ENCODE measurements at regions not wholly inside any gene's neighbourhood (a gene's known extent, or its start where the extent isn't known, plus 50 kb on each side); places are given as distances from the start of the nearest gene placed in this dataset.
"Not testable (repeated sequence)": the region's sequence is repeated elsewhere in the genome, so short reads cannot be mapped to it uniquely, and the experiment has no call there.

DNA sequence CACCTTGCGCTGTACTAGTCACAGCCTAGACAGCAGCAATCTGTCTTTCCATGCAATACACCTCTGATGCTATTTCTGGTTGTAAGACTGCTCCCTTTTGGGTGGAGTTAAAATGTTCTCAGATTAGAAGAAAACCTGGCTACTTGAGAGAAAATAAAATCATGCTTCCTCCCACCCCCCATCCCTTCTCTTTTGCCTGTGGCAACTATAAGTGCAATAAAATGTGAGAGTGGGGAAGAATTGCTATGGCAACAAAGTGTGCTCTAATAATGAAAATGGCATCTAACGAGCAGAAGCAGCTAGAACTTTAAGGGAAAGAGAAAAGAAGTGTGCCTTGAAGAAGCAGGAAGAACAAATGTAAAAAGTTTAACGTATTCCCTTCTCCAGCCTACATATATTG, 464.2 kb upstream of the FSHR start:
- DNase-seq (ENCODE audit: low read depth, low spot score), result no peak
- TF ChIP-seq, protein P1, sequence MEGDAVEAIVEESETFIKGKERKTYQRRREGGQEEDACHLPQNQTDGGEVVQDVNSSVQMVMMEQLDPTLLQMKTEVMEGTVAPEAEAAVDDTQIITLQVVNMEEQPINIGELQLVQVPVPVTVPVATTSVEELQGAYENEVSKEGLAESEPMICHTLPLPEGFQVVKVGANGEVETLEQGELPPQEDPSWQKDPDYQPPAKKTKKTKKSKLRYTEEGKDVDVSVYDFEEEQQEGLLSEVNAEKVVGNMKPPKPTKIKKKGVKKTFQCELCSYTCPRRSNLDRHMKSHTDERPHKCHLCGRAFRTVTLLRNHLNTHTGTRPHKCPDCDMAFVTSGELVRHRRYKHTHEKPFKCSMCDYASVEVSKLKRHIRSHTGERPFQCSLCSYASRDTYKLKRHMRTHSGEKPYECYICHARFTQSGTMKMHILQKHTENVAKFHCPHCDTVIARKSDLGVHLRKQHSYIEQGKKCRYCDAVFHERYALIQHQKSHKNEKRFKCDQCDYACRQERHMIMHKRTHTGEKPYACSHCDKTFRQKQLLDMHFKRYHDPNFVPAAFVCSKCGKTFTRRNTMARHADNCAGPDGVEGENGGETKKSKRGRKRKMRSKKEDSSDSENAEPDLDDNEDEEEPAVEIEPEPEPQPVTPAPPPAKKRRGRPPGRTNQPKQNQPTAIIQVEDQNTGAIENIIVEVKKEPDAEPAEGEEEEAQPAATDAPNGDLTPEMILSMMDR (IDR thresholded peaks at IDR 0.05; ENCODE audit: low read depth, low read length), result no peak
- no peaks in the 10 kb centered on the region for H3K27me3 ChIP-seq (ENCODE audit: control insufficient read depth, insufficient read depth, low read length)
- peaks cover 5% of the 10 kb centered on the region; the same call in 1 of the 2 replicates for H3K9me3 ChIP-seq (ENCODE audit: control insufficient read depth, insufficient read depth, low read length)
- ChIA-PET CTCF (no interaction called here), POLR2A (no interaction called here)
- no peak overlapping the region for H3K4me3 ChIP-seq (ENCODE audit: low read depth, low read length)
- H3K27ac ChIP-seq (ENCODE audit: low read depth, low read length), result no peak overlapping the region

DNA sequence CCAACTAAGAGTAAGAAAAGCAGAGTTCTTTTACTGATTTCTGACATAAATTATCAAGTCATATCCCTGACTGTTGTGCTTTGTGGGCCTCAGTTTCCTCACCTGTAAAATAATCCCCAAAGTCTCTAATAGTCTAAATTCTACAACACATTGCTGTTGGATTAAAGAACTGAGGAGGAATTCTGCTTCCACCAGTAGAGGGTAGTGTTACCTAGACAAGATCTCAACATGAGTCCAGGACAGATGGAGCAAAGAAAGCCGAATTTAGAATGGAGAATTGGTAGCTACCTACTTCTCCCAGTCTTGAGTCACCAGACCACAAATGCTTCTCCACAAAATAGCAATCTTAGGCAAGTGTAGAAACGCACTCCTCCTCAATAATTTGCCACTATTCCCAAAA, 462.5 kb upstream of the FSHR start:
- H3K27me3 ChIP-seq (ENCODE audit: control insufficient read depth, insufficient read depth, low read length), result no peaks in the 10 kb centered on the region
- no peak overlapping the region for H3K4me3 ChIP-seq (ENCODE audit: low read depth, low read length)
- TF ChIP-seq, protein P1 (IDR thresholded peaks at IDR 0.05; ENCODE audit: low read depth, low read length), result no peak
- DNase-seq (ENCODE audit: low read depth, low spot score), result no peak
- POLR2A ChIA-PET, result no interaction called here
- CTCF ChIA-PET, result no interaction called here
- no peak overlapping the region for H3K27ac ChIP-seq (ENCODE audit: low read depth, low read length)
- H3K9me3 ChIP-seq (ENCODE audit: control insufficient read depth, insufficient read depth, low read length), result peaks cover 5% of the 10 kb centered on the region; the same call in 1 of the 2 replicates

DNA sequence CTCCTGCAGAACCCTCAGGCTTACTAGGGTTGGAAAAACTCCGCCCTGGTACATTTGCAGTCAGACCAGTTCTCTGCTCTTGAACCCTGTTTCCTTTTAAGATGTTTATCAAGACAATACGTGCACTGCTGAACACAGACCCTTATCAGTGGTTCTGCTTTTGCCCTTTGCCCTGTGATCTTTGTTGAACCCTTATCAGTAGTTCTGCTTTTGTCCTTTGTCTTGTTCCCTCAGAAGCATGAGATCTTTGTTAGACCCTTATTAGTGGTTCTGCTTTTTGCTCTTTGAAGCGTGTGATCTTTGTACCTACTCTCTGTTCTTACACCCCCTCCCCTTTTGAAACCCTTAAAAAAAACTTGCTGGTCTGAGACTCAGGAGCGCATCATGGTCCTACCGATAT, 457.5 kb upstream of the FSHR start:
- H3K27me3 ChIP-seq (ENCODE audit: control insufficient read depth, insufficient read depth, low read length); H3K27ac ChIP-seq (ENCODE audit: low read depth, low read length); CTCF ChIA-PET; H3K9me3 ChIP-seq (ENCODE audit: control insufficient read depth, insufficient read depth, low read length); DNase-seq (ENCODE audit: low read depth, low spot score); H3K4me3 ChIP-seq (ENCODE audit: low read depth, low read length); POLR2A ChIA-PET: not testable (repeated sequence)

DNA sequence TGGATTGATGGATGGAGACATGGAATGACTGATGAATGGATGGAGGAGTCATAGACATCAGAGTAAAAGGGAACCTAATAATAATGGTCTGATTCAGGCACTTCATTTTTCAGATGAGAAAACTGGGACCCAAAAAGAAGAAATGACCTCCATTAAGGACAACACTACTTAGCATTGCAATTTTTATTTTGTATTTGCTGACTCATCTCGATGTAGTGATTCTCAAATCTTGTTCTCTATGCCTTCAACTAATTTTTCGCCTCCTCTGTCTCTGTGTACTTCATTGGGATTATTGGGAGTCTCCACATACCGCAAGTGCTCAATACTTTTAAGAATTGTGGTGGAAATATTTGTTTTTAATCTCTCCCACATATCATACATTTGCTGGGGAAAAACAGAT, 446.2 kb upstream of the FSHR start:
- ChIA-PET POLR2A (no interaction called here), CTCF (no interaction called here)
- no peak overlapping the region for H3K4me3 ChIP-seq (ENCODE audit: low read depth, low read length)
- H3K9me3 ChIP-seq (ENCODE audit: control insufficient read depth, insufficient read depth, low read length), result no peaks in the 10 kb centered on the region
- no peak overlapping the region for H3K27ac ChIP-seq (ENCODE audit: low read depth, low read length)
- TF ChIP-seq, protein P1 (IDR thresholded peaks at IDR 0.05; ENCODE audit: low read depth, low read length), result no peak
- no peaks in the 10 kb centered on the region for H3K27me3 ChIP-seq (ENCODE audit: control insufficient read depth, insufficient read depth, low read length)
- no peak for DNase-seq (ENCODE audit: low read depth, low spot score)

DNA sequence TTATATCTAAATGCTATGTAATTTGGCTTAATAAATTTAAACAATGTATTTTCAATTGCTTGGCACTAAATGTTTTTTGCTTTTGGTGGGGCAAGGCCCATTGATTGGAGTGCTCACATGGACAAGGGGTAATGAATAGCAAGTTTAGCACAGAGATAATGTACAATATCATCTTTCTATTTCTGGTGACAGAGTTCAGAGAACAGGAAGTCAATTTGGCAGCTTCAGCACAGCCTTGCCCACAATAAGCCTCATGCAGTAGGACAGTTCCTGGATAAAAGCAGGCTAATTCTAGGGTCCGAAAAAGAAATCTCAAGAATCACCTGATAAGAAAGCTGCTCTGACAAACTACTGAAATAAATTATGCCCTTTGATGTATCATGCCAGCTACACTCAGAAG, 443.9 kb upstream of the FSHR start:
- ChIA-PET CTCF (no interaction called here), POLR2A (no interaction called here)
- peaks cover 11% of the 10 kb centered on the region for H3K9me3 ChIP-seq (ENCODE audit: control insufficient read depth, insufficient read depth, low read length)
- no peaks in the 10 kb centered on the region for H3K27me3 ChIP-seq (ENCODE audit: control insufficient read depth, insufficient read depth, low read length)
- no peak for DNase-seq (ENCODE audit: low read depth, low spot score)
- H3K27ac ChIP-seq (ENCODE audit: low read depth, low read length), result no peak overlapping the region
- TF ChIP-seq, protein P1 (IDR thresholded peaks at IDR 0.05; ENCODE audit: low read depth, low read length), result no peak
- no peak overlapping the region for H3K4me3 ChIP-seq (ENCODE audit: low read depth, low read length)

DNA sequence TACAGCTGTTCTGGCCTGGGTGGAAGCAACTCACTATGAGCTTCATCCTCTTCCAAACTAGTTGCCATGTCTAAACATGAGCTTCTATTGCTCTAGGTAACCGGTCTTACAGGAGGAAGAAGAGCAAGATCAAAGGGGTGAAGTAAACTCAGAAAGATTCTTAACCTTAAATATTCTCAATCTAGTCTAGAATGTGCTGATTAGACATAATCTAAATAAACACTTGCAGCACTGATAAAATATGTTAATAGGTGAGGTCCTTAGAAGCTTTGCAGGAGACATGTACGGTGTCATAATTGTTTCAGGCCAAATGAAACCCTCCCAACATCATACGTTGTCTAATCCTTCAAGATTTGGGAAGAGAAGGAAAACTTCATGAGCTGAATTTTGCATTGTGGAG, 431.6 kb upstream of the FSHR start:
- no peak overlapping the region for H3K4me3 ChIP-seq (ENCODE audit: low read depth, low read length)
- no peak for DNase-seq (ENCODE audit: low read depth, low spot score)
- H3K27me3 ChIP-seq (ENCODE audit: control insufficient read depth, insufficient read depth, low read length), result no peaks in the 10 kb centered on the region
- ChIA-PET POLR2A (no interaction called here), CTCF (no interaction called here)
- no peak overlapping the region for H3K27ac ChIP-seq (ENCODE audit: low read depth, low read length)
- TF ChIP-seq, protein P1 (IDR thresholded peaks at IDR 0.05; ENCODE audit: low read depth, low read length), result no peak
- no peaks in the 10 kb centered on the region; the same call in 1 of the 2 replicates for H3K9me3 ChIP-seq (ENCODE audit: control insufficient read depth, insufficient read depth, low read length)

Measured in AG04450 (cell line).